ENCODE measurements at regions not wholly inside any gene's neighbourhood (a gene's known extent, or its start where the extent isn't known, plus 50 kb on each side); places are given as distances from the start of the nearest gene placed in this dataset.
A peak's percentile ranks its signal among the peaks of the same experiment; 100 is the strongest.

DNA sequence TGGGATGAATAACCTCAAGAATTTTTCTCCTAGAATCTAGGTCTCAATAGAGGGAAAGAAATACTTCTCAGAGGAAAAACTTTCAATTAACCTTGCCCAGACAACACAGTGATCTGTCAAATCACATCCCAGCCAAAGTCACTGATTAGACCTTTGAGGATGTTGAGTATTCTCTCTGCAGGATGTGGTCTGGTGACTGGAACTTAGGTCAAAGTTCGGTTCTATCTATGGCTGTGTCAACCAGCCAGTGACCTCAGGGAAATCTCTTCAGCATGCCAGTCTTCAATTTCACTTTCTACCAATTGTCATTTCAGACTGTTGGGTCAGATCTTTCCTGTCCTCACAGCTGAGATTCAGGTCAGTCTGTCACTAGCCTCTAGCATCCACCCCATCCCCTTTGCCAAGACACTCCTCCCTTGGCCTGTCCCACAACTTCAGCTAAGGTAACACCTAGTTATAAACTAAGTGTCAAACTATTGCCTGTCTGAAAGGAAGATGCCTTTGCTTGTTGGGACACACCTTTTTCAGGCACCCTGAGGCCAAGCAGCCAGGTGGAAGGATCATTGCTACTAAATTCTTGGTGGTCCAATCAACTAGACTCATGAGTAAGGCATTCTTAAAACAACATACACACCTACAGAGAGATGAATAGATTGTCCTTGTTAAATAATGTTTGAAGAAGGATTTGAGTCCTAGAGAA lies 156.3 kb upstream of the FST start:
- Histone ChIP-seq H3K36me3 (no peaks in the 10 kb centered on the region), H3K27me3 (no peaks in the 10 kb centered on the region), H3K9me3 (no peaks in the 10 kb centered on the region), H3K4me1 (peaks cover 17% of the 10 kb centered on the region), H3K4me3 (no peak overlapping the region), H3K27ac (no peak overlapping the region)
- WGBS = 39% methylated on average over 1 of the region's 1 CpG
- no peak for DNase-seq (ENCODE audit: low spot score in 2 of 2)
- TF ChIP-seq POLR2AphosphoS5 (IDR thresholded peaks at IDR 0.05) (no peak), POLR2A (IDR thresholded peaks at IDR 0.05) (no peak), EP300 (IDR thresholded peaks at IDR 0.05) (no peak)
- TF ChIP-seq, protein P1, sequence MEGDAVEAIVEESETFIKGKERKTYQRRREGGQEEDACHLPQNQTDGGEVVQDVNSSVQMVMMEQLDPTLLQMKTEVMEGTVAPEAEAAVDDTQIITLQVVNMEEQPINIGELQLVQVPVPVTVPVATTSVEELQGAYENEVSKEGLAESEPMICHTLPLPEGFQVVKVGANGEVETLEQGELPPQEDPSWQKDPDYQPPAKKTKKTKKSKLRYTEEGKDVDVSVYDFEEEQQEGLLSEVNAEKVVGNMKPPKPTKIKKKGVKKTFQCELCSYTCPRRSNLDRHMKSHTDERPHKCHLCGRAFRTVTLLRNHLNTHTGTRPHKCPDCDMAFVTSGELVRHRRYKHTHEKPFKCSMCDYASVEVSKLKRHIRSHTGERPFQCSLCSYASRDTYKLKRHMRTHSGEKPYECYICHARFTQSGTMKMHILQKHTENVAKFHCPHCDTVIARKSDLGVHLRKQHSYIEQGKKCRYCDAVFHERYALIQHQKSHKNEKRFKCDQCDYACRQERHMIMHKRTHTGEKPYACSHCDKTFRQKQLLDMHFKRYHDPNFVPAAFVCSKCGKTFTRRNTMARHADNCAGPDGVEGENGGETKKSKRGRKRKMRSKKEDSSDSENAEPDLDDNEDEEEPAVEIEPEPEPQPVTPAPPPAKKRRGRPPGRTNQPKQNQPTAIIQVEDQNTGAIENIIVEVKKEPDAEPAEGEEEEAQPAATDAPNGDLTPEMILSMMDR (IDR thresholded peaks at IDR 0.05) = no peak

DNA sequence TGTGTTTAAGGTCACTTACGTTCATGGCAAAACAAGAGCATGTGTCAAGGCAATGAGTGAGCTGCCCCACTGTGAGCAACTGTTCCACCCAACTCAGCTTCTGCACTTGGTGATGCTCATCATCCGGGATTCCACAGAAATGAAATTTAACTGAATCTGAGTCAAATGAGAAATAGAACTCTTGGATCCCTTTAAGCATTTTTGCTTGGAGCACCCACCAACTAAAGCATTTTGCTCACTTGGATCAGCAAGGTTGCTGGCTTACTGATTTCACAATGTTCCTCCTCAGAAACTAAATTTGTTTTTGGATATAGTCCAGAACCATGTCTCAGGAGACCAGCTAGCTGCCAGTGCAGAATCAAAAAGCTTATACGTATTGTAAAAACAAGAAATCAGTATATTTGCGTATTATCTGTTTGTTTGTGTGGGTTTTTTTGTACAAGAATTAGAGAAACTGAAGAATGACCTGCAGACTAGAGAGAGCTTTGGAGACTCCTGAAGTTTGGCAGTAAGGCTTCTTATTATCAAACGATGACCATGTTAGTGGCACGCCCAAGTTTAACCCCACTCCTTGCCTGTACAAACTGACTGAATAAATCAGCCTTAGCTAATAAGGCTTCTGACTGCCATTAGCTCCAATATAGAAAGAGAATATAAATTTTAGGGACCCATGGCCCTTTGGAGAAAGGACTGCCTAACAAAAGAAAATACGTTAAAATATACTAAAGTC lies 153.8 kb upstream of the FST start:
- Histone ChIP-seq H3K27ac (no peak overlapping the region), H3K36me3 (no peaks in the 10 kb centered on the region), H3K27me3 (no peaks in the 10 kb centered on the region), H3K9me3 (no peaks in the 10 kb centered on the region), H3K4me1 (peaks cover 11% of the 10 kb centered on the region), H3K4me3 (no peak overlapping the region)
- WGBS = 60% methylated on average over 7 of the region's 7 CpGs
- DNase-seq (ENCODE audit: low spot score in 2 of 2) = no peak
- TF ChIP-seq, protein P1 (IDR thresholded peaks at IDR 0.05) = no peak
- TF ChIP-seq POLR2AphosphoS5 (IDR thresholded peaks at IDR 0.05) = peak in 1 of 3 donors; percentile 58

DNA sequence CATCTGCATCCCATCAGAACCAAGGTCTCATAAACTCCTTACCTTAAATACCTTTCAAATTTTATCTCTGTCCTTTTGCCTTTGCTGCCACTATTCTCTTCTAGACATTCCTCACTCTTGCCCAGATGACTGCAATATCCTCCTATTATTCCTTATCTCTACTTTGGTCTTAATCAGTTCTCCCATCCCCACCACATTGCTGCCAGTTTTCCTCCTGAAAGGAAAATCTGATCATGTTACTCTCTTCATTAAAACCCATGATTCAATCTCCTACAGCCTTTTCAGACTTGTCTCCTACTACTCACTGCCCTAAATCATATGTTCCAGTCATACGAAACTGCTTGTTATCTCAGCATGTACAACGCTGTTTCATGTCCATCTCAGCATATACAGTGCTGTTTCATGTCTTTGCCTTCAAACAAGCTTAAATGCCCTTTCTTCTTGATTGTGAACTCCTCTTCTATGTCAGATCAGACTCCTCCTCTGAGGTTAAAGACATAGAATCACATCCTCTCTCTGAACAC lies 152.6 kb upstream of the FST start:
- H3K9me3 ChIP-seq = no peaks in the 10 kb centered on the region
- H3K36me3 ChIP-seq = no peaks in the 10 kb centered on the region
- no peak overlapping the region for H3K27ac ChIP-seq
- no peak for TF ChIP-seq EP300 (IDR thresholded peaks at IDR 0.05)
- TF ChIP-seq POLR2A (IDR thresholded peaks at IDR 0.05) = no peak
- no peak for TF ChIP-seq POLR2AphosphoS5 (IDR thresholded peaks at IDR 0.05)
- TF ChIP-seq, protein P1 (IDR thresholded peaks at IDR 0.05) = no peak
- H3K4me1 ChIP-seq = peaks cover 12% of the 10 kb centered on the region
- H3K27me3 ChIP-seq = no peaks in the 10 kb centered on the region
- no peak overlapping the region for H3K4me3 ChIP-seq
- no peak for DNase-seq (ENCODE audit: low spot score in 2 of 2)
- 78% methylated on average over 2 of the region's 2 CpGs for WGBS

DNA sequence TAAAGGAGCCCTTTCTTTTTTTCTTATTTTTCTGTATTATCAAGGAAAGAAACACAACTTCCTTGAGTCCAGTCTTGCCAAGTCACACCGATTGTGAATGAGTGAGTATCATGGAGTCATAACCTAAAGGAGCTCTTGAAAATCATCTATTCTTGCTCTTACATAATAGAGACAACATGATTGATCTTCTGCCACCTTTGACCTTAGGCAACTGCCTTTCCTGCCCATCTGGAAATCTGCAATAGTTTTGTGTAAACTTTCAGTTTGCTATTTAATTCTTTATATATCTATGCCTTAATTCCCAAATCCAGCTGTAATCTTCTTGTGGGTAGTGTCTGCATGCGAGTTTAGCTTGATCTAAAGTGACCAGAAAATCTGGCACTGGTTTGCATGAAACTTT lies 149.9 kb upstream of the FST start:
- DNase-seq (ENCODE audit: low spot score in 2 of 2) = no peak
- Histone ChIP-seq H3K27ac (no peak overlapping the region), H3K27me3 (no peaks in the 10 kb centered on the region), H3K9me3 (no peaks in the 10 kb centered on the region), H3K4me1 (peaks cover 21% of the 10 kb centered on the region), H3K36me3 (no peaks in the 10 kb centered on the region), H3K4me3 (no peak overlapping the region)
- TF ChIP-seq, protein P1 (IDR thresholded peaks at IDR 0.05) = no peak
- TF ChIP-seq POLR2AphosphoS5 (IDR thresholded peaks at IDR 0.05) = no peak
- 65% methylated on average over 2 of the region's 2 CpGs for WGBS

DNA sequence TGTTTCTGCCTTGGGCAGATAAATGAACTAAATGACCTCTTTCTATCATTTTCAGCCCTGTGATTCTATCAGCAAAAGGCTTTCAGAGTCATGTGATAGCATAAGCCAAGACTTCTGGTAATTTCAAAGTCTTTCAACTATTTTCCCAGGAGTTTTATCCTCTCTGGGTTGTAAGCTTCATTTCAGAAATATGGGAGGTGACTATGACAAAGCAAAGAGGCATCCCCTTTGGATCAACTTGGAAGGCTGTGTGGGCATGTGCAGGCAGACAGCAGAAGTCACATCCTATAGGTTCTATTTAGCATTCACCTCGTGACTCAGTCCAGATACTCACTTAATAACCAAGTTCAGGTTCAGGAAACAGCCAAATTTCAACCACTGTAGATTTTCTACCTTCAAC lies 149.0 kb upstream of the FST start:
- Histone ChIP-seq H3K4me1 (peaks cover 21% of the 10 kb centered on the region), H3K9me3 (no peaks in the 10 kb centered on the region), H3K27me3 (no peaks in the 10 kb centered on the region), H3K27ac (no peak overlapping the region), H3K36me3 (no peaks in the 10 kb centered on the region), H3K4me3 (no peak overlapping the region)
- 53% methylated on average over 1 of the region's 1 CpG for WGBS
- DNase-seq (ENCODE audit: low spot score in 2 of 2) = no peak
- TF ChIP-seq POLR2A (IDR thresholded peaks at IDR 0.05) = no peak
- no peak for TF ChIP-seq POLR2AphosphoS5 (IDR thresholded peaks at IDR 0.05)
- no peak for TF ChIP-seq EP300 (IDR thresholded peaks at IDR 0.05)
- TF ChIP-seq, protein P1 (IDR thresholded peaks at IDR 0.05) = no peak
